Adrenal gland (tissue), 9 donors: ENCODE measurements at regions not wholly inside any gene's neighbourhood (a gene's known extent, or its start where the extent isn't known, plus 50 kb on each side); places are given as distances from the start of the nearest gene placed in this dataset.

Experiments used
- DNase-seq, 7 donors: peaks; one replicate each; pipeline ENCODE4 v3.0.0-alpha.2; 2019 to 2020
- H3K27ac ChIP-seq, 5 donors: fragments of 200-600 bp; sonication (generic) in 4 of 5; 1 replicate in 3 of 5; 2 replicates in 2 of 5; pipeline versions ENCODE4 v1.5.1 to v1.8.0; 2016 to 2020; ENCODE audit warnings: mild to moderate bottlenecking in 1 of 5
- H3K27me3 ChIP-seq: fragments of 200-600 bp; 2 replicates; pipeline ENCODE4 v1.8.0; 2021
- H3K36me3 ChIP-seq, 2 donors: fragments of 200-600 bp; replicated peaks in 1 of 2; 1 replicate in 1 of 2; 2 replicates in 1 of 2; pipeline versions ENCODE4 v1.5.1 to v1.8.0; 2018 to 2022
- H3K4me1 ChIP-seq, 2 donors: fragments of 200-600 bp; replicated peaks in 1 of 2; 1 replicate in 1 of 2; 2 replicates in 1 of 2; pipeline versions ENCODE4 v1.5.1 to v1.8.0; 2018 to 2021
- H3K4me3 ChIP-seq, 4 donors: fragments of 200-600 bp; sonication (generic) in 3 of 4; one replicate each; pipeline ENCODE4 v1.5.1; 2016 to 2018
- H3K9me3 ChIP-seq, 3 donors: fragments of 200-600 bp; sonication (generic) in 1 of 3; replicated peaks in 1 of 3; 1 replicate in 2 of 3; 2 replicates in 1 of 3; pipeline versions ENCODE4 v1.5.1 to v1.8.0; 2016 to 2021
- CTCF ChIP-seq, 6 experiments: fragments of 450-650 bp in 4 of 6; fragments of 200-600 bp in 2 of 6; sonication (generic) in 1 of 6; IDR thresholded peaks; 1 replicate in 5 of 6; 2 replicates in 1 of 6; pipeline versions ENCODE4 v1.5.1 to v1.8.0; 2016 to 2021; ENCODE audit warnings: antibody characterized with exemption in 6 of 6, mild to moderate bottlenecking in 2 of 6, moderate library complexity in 1 of 6
- POLR2A ChIP-seq, 2 donors: fragments of 450-650 bp; IDR thresholded peaks; one replicate each; pipeline ENCODE4 v1.6.1; 2017; ENCODE audit warnings: antibody characterized with exemption in 2 of 2, mild to moderate bottlenecking in 2 of 2, moderate library complexity in 1 of 2
- WGBS, 4 donors: extraction: QIAGEN DNeasy Blood & Tissue Kit in 2 of 4; methylation state at CpG; one replicate each; pipeline versions ENCODE4 v1.1.5 to v1.1.7; 2013 to 2017; 5-methylcytosine and 5-hydroxymethylcytosine counted together
- intact Hi-C, 2 donors: fragments of 100-400 bp; cut with DNase I; formaldehyde crosslinking; loops; one replicate each; pipeline versions ENCODE4 v1.14.1 to v1.15.0; 2022 to 2023
- donor health status: healthy with polysubstance abuse.
- donor health status: Bipolar disorder and iron deficiency.
- donor health status: DM: yes; HTN: yes; CAD: no.
- donor health status: DM: no; HTN: no; CAD: no.
- donor health status: DM: no; HTN: no; CAD: no.

GRCh38 chr5:169531631-169532030 lies 51.9 kb upstream of the SPDL1 start:
- no peaks in the 10 kb centered on the region for H3K36me3 ChIP-seq
- H3K27ac ChIP-seq, result no peak overlapping the region
- DNase-seq, result no peak
- WGBS, 4 donors, result 80 to 87% (median 85%) methylated on average over 4 of the region's 4 CpGs
- intact Hi-C loops, result no loop called here
- no peaks in the 10 kb centered on the region for H3K4me1 ChIP-seq
- H3K9me3 ChIP-seq, result no peaks in the 10 kb centered on the region
- TF ChIP-seq POLR2A (IDR thresholded peaks at IDR 0.05), result no peak
- no peak for TF ChIP-seq CTCF (IDR thresholded peaks at IDR 0.05)
- H3K4me3 ChIP-seq, result no peak overlapping the region
- H3K27me3 ChIP-seq, result no peaks in the 10 kb centered on the region

- Histone ChIP-seq H3K27ac (no peak overlapping the region), H3K4me1 (no peaks in the 10 kb centered on the region), H3K36me3 (no peaks in the 10 kb centered on the region), H3K4me3 (no peak overlapping the region), H3K27me3 (no peaks in the 10 kb centered on the region), H3K9me3 (no peaks in the 10 kb centered on the region)
- no peak for DNase-seq
- intact Hi-C loops, result no loop called here
- TF ChIP-seq CTCF (IDR thresholded peaks at IDR 0.05) (no peak), POLR2A (IDR thresholded peaks at IDR 0.05) (no peak)
Observed at GRCh38 chr5:169527863-169528262, 55.7 kb upstream of the SPDL1 start.

GRCh38 chr5:169527066-169527465 lies 56.5 kb upstream of the SPDL1 start:
- Histone ChIP-seq H3K27ac (no peak overlapping the region), H3K4me1 (no peaks in the 10 kb centered on the region), H3K9me3 (no peaks in the 10 kb centered on the region), H3K36me3 (no peaks in the 10 kb centered on the region), H3K27me3 (no peaks in the 10 kb centered on the region), H3K4me3 (no peak overlapping the region)
- TF ChIP-seq CTCF (IDR thresholded peaks at IDR 0.05), result no peak
- no peak for DNase-seq
- WGBS, 4 donors, result 47 to 79% (median 52%) methylated on average over 2 of the region's 2 CpGs
- intact Hi-C loops, result no loop called here

- TF ChIP-seq POLR2A (IDR thresholded peaks at IDR 0.05) (no peak), CTCF (IDR thresholded peaks at IDR 0.05) (no peak)
- no peak overlapping the region for H3K27ac ChIP-seq
- intact Hi-C loops, result no loop called here
- H3K4me1 ChIP-seq, result no peaks in the 10 kb centered on the region
- DNase-seq, result no peak
- H3K27me3 ChIP-seq, result no peaks in the 10 kb centered on the region
- no peaks in the 10 kb centered on the region for H3K9me3 ChIP-seq
- no peaks in the 10 kb centered on the region for H3K36me3 ChIP-seq
- no peak overlapping the region for H3K4me3 ChIP-seq
- 80 to 86% (median 84%) methylated on average over 1 to 3 of the region's 3 CpGs for WGBS, 4 donors
Observed at GRCh38 chr5:169522851-169523250, 60.7 kb upstream of the SPDL1 start.
